ENCODE measurements at regions not wholly inside any gene's neighbourhood (a gene's known extent, or its start where the extent isn't known, plus 50 kb on each side); places are given as distances from the start of the nearest gene placed in this dataset.

DNA sequence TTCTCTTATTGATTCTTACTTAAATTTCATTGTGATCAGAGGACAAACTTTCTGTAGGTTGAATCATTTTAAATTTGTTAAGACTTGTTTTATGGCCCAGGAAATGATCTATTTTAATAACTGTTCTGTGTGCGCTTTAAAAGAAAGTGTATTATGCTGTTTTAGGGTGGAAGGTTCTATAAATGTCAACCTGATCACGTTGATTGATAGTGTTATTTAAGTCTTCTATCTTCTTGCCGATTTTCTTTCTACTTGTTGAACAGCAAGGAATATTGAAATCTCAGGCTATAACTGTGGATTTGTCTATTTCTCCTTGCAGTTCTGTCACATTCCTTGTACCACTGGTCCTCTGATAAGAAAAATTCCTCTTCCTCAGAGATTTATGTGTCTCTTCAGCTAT lies 112.7 kb downstream of the TANC2 start:
- TF ChIP-seq CTCF (IDR thresholded peaks at IDR 0.05 in 2 of 3, conservative IDR thresholded peaks at IDR 0.05 in 1 of 3; ENCODE audit: insufficient read depth in 2 of 3, low read depth in 1 of 3, low read length in 3 of 3) (no peak), MAZ (CRISPR knock-in tag; conservative IDR thresholded peaks at IDR 0.05 in 1 of 2, IDR thresholded peaks at IDR 0.05 in 1 of 2) (no peak), MECOM (CRISPR knock-in tag; IDR thresholded peaks at IDR 0.05) (no peak), SP2 (IDR thresholded peaks at IDR 0.05; ENCODE audit: extremely low read depth, low read depth, low read length, poor library complexity, severe bottlenecking) (no peak), KHSRP (IDR thresholded peaks at IDR 0.05) (no peak), HBP1 (CRISPR knock-in tag; IDR thresholded peaks at IDR 0.05) (no peak), ZNF23 (CRISPR knock-in tag; IDR thresholded peaks at IDR 0.05) (no peak)
- TF ChIP-seq, protein P1, sequence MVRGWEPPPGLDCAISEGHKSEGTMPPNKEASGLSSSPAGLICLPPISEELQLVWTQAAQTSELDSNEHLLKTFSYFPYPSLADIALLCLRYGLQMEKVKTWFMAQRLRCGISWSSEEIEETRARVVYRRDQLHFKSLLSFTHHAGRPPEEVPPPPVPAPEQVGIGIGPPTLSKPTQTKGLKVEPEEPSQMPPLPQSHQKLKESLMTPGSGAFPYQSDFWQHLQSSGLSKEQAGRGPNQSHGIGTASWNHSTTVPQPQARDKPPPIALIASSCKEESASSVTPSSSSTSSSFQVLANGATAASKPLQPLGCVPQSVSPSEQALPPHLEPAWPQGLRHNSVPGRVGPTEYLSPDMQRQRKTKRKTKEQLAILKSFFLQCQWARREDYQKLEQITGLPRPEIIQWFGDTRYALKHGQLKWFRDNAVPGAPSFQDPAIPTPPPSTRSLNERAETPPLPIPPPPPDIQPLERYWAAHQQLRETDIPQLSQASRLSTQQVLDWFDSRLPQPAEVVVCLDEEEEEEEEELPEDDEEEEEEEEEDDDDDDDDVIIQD (CRISPR knock-in tag; IDR thresholded peaks at IDR 0.05), result no peak
